ENCODE measurements at regions not wholly inside any gene's neighbourhood (a gene's known extent, or its start where the extent isn't known, plus 50 kb on each side); places are given as distances from the start of the nearest gene placed in this dataset.

DNA sequence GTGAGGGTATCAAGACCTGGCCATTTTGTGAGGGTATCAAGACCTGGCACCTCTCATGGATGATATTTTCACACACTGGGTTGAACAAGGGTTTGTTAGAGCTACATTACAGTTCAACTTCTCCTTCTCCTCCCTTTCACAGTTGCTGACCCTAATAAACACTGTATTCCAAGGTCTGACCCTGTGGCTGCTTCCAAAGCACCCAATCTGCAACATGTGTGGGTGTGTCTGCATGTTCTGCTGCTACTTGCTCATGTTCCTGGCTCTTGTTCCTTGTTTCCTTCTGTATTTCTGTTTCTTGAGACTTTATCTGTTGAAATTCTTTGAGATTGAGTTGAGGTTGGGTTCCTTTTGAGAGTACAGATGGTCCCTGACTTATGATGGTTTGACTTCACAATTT lies 162.1 kb upstream of the GMDS start:
- Histone ChIP-seq H3K27ac (no peak overlapping the region), H3K4me3 (no peak overlapping the region)
- TF ChIP-seq, protein P1, sequence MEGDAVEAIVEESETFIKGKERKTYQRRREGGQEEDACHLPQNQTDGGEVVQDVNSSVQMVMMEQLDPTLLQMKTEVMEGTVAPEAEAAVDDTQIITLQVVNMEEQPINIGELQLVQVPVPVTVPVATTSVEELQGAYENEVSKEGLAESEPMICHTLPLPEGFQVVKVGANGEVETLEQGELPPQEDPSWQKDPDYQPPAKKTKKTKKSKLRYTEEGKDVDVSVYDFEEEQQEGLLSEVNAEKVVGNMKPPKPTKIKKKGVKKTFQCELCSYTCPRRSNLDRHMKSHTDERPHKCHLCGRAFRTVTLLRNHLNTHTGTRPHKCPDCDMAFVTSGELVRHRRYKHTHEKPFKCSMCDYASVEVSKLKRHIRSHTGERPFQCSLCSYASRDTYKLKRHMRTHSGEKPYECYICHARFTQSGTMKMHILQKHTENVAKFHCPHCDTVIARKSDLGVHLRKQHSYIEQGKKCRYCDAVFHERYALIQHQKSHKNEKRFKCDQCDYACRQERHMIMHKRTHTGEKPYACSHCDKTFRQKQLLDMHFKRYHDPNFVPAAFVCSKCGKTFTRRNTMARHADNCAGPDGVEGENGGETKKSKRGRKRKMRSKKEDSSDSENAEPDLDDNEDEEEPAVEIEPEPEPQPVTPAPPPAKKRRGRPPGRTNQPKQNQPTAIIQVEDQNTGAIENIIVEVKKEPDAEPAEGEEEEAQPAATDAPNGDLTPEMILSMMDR (IDR thresholded peaks at IDR 0.05), result no peak
- DNase-seq (ENCODE audit: low spot score), result no peak

DNA sequence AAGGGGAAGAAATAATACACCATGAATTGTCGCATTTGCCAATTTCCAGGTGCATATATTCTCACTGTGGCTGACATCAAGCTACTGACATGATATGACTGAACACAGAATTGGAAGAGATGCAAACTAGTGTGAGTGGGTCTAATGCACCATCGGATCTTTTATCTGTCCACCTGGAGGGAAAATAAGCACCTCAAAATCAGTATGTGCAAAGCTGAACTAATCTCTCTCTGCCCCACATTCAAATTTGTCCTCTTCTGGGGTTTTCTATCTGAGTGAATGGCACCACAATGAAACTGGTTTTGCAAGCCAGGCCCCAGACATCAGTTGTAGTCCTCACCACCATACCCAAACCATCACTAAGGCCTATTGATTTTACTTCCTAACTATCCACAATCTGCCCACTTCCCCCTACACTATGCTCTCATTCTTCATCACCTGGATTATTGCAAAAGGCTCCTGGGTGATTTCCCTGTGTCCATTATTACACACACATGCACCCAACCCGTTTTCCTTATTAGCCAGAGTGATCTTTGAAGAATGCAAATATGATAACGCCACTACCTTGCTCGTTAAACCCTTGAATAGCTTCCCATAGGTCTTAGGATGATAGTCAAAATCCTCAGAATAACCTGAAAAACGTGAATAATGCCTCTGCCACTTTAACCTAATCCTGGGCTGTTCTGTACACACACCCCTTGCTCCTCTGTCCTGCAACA lies 159.0 kb upstream of the GMDS start:
- no peak for DNase-seq (ENCODE audit: low spot score)
- no peak overlapping the region for H3K27ac ChIP-seq
- no peak overlapping the region for H3K4me3 ChIP-seq
- TF ChIP-seq, protein P1 (IDR thresholded peaks at IDR 0.05), result no peak

DNA sequence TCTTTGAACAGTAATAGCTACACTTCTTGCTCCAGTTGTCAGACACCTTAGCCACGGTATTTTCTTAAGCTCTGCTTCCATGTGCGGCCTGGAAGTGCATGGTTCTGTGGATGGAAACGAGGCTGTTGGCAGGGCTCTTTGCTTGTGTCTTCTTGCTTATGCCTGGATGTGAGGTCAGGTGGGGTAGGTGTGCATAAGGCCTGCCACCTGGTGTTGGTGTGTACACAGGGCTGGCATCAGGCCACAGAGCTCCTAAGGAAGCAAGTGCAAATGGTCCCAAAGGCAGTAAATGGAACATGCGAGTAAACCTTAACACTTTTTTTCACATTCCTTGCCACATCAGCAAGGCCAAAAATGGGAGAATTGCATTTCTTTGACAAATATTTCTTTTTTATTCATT lies 158.1 kb upstream of the GMDS start:
- no peak overlapping the region for H3K4me3 ChIP-seq
- TF ChIP-seq, protein P1 (IDR thresholded peaks at IDR 0.05), result no peak
- DNase-seq (ENCODE audit: low spot score), result no peak
- no peak overlapping the region for H3K27ac ChIP-seq

DNA sequence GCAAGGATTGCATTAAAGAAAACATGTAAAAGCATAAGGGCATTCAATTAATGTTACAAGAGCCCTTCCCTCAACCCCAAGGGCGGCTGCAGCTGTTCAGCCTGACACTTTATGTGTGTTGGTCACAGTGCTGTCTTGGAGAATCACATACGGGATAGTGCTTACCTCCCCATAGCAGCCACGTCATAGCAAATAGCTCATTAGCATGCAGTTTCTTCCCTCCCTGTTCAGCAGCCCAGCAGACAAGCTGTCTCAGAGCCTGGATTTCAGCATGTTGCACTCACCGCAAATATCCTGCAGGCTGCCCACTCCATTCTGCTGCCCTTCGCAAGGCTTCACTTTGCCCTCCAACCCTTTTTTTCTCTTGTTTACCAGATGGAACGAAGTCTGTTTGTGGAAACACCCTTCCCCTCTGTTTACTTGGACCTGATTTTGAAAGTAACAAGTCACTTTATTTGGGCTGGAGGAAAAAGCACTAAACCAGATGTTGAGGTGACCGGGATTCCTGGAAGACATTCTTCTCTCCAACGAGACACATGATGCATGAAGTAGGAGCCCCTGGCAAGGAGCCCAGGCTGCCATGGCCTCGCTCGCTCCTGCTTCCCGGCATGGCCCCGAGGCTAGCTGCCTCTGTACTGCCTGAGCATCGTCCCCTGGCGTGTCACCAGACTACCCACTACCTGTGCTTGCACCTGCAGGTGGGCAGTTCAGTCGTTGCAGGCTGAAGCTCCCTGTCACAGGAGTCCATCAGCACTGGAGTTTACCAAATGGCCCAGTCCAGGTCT lies 151.6 kb upstream of the GMDS start:
- Histone ChIP-seq H3K27ac (no peak overlapping the region), H3K4me3 (no peak overlapping the region)
- no peak for DNase-seq (ENCODE audit: low spot score)
- TF ChIP-seq, protein P1 (IDR thresholded peaks at IDR 0.05), result no peak

- H3K4me3 ChIP-seq, result no peak overlapping the region
- TF ChIP-seq, protein P1 (IDR thresholded peaks at IDR 0.05), result no peak
- DNase-seq (ENCODE audit: low spot score), result no peak
- no peak overlapping the region for H3K27ac ChIP-seq
Observed at GRCh38 chr6:2396042-2396657, 150.7 kb upstream of the GMDS start.

DNA sequence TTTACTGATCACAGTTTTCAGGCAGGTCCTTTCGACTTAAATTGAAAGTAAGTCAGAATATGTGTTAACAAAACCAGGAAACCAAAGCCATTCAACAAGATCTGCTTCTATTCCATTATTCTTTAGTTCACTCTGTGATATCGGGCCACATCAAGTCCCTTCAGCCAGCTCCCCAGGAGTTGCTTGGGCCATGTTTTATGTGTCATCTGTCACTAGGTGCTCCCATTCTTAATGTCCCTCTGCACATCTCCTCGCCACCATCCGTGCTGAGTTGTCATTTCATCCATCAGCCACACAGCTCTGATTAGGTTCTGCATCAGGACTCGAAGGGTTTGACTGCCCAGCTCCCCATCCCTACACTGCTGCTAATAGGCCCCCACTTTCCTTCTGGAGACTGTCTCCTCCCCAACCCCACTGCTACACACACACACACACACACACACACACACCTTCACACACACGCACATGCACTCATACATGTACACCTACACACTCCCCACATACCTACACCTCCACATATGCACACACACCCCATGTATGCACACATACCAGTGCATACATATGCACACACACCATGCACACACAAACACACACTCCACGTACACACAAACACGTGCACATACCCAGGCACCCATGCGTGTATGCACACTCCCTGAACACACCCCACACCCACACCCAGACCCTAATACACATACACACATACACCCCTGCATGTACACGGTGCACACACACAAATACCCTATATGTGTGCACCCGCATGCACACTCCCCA lies 143.3 kb upstream of the GMDS start:
- TF ChIP-seq, protein P1 (IDR thresholded peaks at IDR 0.05), result no peak
- no peak for DNase-seq (ENCODE audit: low spot score)
- Histone ChIP-seq H3K4me3 (no peak overlapping the region), H3K27ac (no peak overlapping the region)

Measured in coronary artery (tissue), 2 donors.